LNCaP clone FGC (cell line): ENCODE measurements at regions not wholly inside any gene's neighbourhood (a gene's known extent, or its start where the extent isn't known, plus 50 kb on each side); places are given as distances from the start of the nearest gene placed in this dataset.

ENCODE experiments used
- DNase-seq: peaks from one replicate; pipeline ENCODE4 v3.0.0-alpha.2; 2011; ENCODE audit warnings: low read depth
- H3K4me3 ChIP-seq: 2 replicates; pipeline ENCODE4 v1.5.1; 2011; ENCODE audit warnings: mild to moderate bottlenecking, low read depth, low read length, control low read depth
- TF ChIP-seq, protein P1 (sequence below): IDR thresholded peaks from 2 replicates; pipeline ENCODE4 v1.5.1; 2012; ENCODE audit warnings: mild to moderate bottlenecking; ENCODE audit not compliant: control insufficient read depth, insufficient read depth; ENCODE audit errors: extremely low read depth

DNA sequence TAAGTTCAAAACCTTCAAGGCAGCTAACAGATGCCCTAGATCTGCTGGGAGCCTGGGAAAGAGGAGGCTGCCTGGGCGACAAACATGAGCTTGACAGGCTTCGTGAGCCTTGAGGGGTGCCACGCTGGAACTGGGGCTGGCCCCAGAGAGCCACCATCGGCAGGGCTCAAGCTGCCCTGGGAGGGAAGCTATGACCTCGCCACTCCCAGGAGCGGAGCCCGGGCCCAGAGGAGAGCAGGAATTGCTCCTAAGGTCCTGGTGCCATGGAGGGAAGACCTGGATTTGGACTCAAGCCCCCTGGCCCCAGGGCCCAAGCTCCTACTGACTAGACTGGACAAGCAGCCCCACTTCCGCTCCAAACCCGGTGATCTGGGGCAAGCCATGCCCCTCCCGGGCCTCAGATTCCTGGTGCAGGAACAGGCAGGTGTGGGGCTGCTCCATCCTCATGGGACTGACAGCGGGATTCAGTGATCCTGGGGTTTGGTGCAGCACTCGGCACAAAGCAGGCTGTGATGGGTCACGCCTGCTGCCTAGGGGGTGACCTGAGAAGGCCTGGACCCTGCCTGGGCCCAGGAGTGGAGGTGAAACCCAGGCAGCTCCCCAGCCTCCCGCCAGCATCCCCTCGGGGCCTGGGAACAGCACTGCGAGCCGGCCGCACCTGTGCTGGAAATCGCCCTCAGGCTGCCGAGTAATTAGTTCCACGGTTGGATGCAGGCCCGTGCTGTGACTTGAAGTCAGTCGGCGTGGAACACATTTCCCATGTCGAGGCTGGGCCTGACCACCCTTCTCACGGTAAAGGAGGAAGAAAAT lies 246.9 kb downstream of the NDUFA10 start:
- TF ChIP-seq, protein P1, sequence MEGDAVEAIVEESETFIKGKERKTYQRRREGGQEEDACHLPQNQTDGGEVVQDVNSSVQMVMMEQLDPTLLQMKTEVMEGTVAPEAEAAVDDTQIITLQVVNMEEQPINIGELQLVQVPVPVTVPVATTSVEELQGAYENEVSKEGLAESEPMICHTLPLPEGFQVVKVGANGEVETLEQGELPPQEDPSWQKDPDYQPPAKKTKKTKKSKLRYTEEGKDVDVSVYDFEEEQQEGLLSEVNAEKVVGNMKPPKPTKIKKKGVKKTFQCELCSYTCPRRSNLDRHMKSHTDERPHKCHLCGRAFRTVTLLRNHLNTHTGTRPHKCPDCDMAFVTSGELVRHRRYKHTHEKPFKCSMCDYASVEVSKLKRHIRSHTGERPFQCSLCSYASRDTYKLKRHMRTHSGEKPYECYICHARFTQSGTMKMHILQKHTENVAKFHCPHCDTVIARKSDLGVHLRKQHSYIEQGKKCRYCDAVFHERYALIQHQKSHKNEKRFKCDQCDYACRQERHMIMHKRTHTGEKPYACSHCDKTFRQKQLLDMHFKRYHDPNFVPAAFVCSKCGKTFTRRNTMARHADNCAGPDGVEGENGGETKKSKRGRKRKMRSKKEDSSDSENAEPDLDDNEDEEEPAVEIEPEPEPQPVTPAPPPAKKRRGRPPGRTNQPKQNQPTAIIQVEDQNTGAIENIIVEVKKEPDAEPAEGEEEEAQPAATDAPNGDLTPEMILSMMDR, result no peak
- H3K4me3 ChIP-seq, result no peak overlapping the region
- no peak for DNase-seq

- H3K4me3 ChIP-seq, result no peak overlapping the region
- TF ChIP-seq, protein P1, result no peak
- DNase-seq, result no peak
These were observed 247.9 kb downstream of the NDUFA10 start for GRCh38 chr2:239777219-239777618.

DNA sequence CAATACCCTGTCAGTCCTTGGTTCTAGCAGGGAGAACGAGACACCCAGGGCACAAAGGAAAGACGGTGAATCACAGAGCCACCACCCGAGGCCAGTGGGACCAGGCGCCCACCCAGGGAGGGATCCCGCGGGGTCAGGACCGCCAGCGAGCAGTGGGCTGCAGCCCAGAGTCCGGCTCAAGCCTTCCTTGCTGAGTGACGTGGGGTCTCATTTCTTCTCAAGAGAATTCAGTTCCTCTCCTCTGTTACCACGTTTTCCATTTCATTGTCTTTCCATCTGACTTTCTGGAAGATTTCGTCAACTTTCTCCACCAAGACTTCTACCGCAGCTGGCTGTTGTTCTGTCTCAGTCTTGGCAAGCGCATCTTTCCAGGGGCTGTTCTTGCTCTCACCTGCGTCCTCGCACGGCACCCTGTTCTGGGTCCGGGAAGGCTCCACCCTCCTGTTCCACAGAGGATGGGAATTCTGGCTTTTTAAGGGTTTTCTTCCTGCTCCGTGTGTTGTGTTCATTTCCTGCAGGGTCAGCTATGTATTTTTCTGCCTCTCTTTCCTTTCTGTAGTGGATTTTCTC lies 248.6 kb downstream of the NDUFA10 start:
- H3K4me3 ChIP-seq, result no peak overlapping the region
- no peak for DNase-seq
- TF ChIP-seq, protein P1, result no peak

GRCh38 chr2:239775623-239776435 lies 249.3 kb downstream of the NDUFA10 start:
- no peak for DNase-seq
- no peak overlapping the region for H3K4me3 ChIP-seq
- TF ChIP-seq, protein P1, result no peak

- TF ChIP-seq, protein P1, result no peak
- DNase-seq, result no peak
- H3K4me3 ChIP-seq, result no peak overlapping the region
These were observed 250.1 kb downstream of the NDUFA10 start for GRCh38 chr2:239774933-239775622.

- TF ChIP-seq, protein P1, result no peak
- no peak overlapping the region for H3K4me3 ChIP-seq
- DNase-seq, result no peak
These were observed 251.0 kb downstream of the NDUFA10 start for GRCh38 chr2:239774142-239774462.
